Fibroblast of pulmonary artery (primary cell): ENCODE measurements at regions not wholly inside any gene's neighbourhood (a gene's known extent, or its start where the extent isn't known, plus 50 kb on each side); places are given as distances from the start of the nearest gene placed in this dataset.

Experiments used
- DNase-seq: peaks from one replicate; pipeline ENCODE4 v3.0.0-alpha.2; 2010; ENCODE audit warnings: low read depth
- H3K4me3 ChIP-seq: replicated peaks from 2 replicates; pipeline ENCODE4 v1.5.1; 2011; ENCODE audit warnings: low read depth, mild to moderate bottlenecking, control low read depth, low read length, moderate library complexity
- CTCF ChIP-seq: IDR thresholded peaks from 2 replicates; pipeline ENCODE4 v1.5.1; 2011; ENCODE audit warnings: mild to moderate bottlenecking, control low read depth, low read length, inconsistent platforms; ENCODE audit errors: missing control alignments

GRCh38 chr2:104708967-104709366 is 144.9 kb upstream of the POU3F3 start:
- H3K4me3 ChIP-seq = no peak overlapping the region
- no peak for TF ChIP-seq CTCF
- DNase-seq = no peak

GRCh38 chr2:104716061-104716460 is 137.9 kb upstream of the POU3F3 start:
- DNase-seq = no peak
- H3K4me3 ChIP-seq = no peak overlapping the region
- TF ChIP-seq CTCF = no peak

DNA sequence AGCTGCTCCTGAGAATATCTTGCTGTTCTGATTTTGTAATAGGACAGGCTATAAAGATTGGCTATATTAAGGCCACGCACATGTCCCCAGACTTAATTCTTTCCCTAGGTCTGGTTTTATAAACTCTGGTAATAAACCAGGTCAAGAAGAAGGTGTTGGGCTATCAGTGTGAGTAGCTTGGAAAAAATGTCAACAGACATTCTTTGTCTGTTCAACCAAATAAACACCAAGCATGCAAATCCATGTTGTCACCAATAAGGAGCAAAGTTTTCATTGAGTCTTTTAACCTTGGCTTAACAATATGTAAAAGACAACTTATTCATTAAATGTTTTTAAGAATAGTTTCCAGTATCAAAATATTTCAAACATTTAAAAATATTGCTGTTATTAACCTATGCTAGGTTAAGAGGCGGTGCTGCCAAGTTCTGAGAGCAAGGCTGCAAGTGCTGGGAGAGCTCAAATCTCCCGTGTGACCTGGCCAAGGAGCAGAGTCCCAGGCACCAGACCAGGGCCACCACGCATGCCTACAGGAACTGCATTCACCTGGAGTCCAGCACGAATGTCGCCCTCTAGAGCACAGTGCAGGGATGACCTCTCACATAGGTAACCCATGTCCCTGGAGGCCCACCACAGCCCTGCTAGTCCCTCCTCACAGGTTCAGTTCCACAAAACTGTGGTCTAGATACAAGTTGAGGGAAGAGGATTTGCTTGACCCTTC is 120.5 kb upstream of the POU3F3 start:
- DNase-seq = no peak
- no peak overlapping the region for H3K4me3 ChIP-seq
- TF ChIP-seq CTCF = no peak

DNA sequence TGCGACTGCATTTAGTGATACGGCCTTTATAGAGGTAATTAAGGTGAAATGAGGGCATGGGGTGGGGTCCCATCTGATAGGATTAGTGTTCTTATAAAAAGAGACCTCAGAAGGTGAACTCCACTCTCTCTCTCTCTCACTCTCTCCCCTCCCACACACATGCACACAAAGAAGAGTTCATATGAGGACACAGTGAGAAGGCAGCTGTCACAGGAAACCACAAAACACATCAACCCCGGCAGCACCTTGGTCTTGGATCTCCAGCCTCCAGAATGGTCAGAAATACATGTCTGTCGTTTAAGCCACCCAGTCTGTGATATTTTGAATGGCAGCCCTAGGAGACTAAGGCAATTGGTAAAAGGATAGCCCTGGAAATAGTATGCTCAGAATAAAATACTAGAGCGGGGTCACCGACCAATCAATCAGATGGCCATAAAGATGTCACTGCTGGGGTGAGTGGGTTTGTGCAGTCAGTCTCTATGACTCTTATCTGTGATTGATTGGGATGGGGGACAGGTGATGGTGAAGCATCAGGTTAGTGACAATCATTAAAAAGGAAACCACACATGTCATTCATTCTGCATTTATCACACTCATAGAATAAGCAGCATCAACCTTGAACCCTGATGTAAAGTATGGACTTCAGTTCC is 118.9 kb upstream of the POU3F3 start:
- no peak overlapping the region for H3K4me3 ChIP-seq
- TF ChIP-seq CTCF = no peak
- DNase-seq = no peak

- no peak for TF ChIP-seq CTCF
- no peak overlapping the region for H3K4me3 ChIP-seq
- DNase-seq = no peak
These were observed 117.9 kb upstream of the POU3F3 start for GRCh38 chr2:104736026-104736425.

GRCh38 chr2:104741860-104742259 is 112.1 kb upstream of the POU3F3 start:
- TF ChIP-seq CTCF = no peak

GRCh38 chr2:104744537-104744936 is 109.4 kb upstream of the POU3F3 start:
- TF ChIP-seq CTCF = no peak
- DNase-seq = no peak

More at GRCh38 chr2:104741860-104742259, 112.1 kb upstream of the POU3F3 start:
- no peak overlapping the region for H3K4me3 ChIP-seq
- no peak for DNase-seq

More at GRCh38 chr2:104744537-104744936, 109.4 kb upstream of the POU3F3 start:
- no peak overlapping the region for H3K4me3 ChIP-seq
